ENCODE measurements at regions not wholly inside any gene's neighbourhood (a gene's known extent, or its start where the extent isn't known, plus 50 kb on each side); places are given as distances from the start of the nearest gene placed in this dataset.

GRCh38 chr16:76199681-76200220 lies 77.5 kb upstream of the CNTNAP4 start:
- intact Hi-C loops (cut with micrococcal nuclease): no loop called here
- no peak for TF ChIP-seq MYC (IDR thresholded peaks at IDR 0.05; ENCODE audit: low read depth, low read length)
- TF ChIP-seq JUN (IDR thresholded peaks at IDR 0.05; ENCODE audit: borderline replicate concordance, insufficient read depth, insufficient read length, low read depth): no peak
- TF ChIP-seq POLR2AphosphoS5 (IDR thresholded peaks at IDR 0.05; ENCODE audit: insufficient read depth, low read depth, low read length): no peak
- no peak for TF ChIP-seq GATA2 (IDR thresholded peaks at IDR 0.05; ENCODE audit: insufficient read depth, insufficient read length, low read depth, low read length)
- no peak for TF ChIP-seq POLR2A (IDR thresholded peaks at IDR 0.05; ENCODE audit: low read depth, low read length)
- no peak for TF ChIP-seq FOS (IDR thresholded peaks at IDR 0.05; ENCODE audit: borderline replicate concordance, insufficient read depth, low read length)
- no peak for TF ChIP-seq MAX (IDR thresholded peaks at IDR 0.05; ENCODE audit: insufficient read depth, insufficient read length)
- TF ChIP-seq CTCF (IDR thresholded peaks at IDR 0.05; ENCODE audit: extremely low read depth in 1 of 2, insufficient read depth in 1 of 2, low read depth in 1 of 2, low read length in 2 of 2): no peak
- no peak for TF ChIP-seq EZH2 (IDR thresholded peaks at IDR 0.05; ENCODE audit: borderline replicate concordance, low read depth, low read length, severe bottlenecking)
- Histone ChIP-seq H3K4me2 (ENCODE audit: insufficient read depth, low read length) (no peak overlapping the region), H3K4me3 (replicated peaks in 1 of 3; ENCODE audit: insufficient read depth in 1 of 3, low read depth in 1 of 3, low read length in 3 of 3) (no peak overlapping the region), H3K9ac (replicated peaks; ENCODE audit: extremely low read depth, insufficient read depth, low read length) (no peak overlapping the region), H3K9me1 (replicated peaks; ENCODE audit: control insufficient read depth, extremely low read depth, insufficient read depth, low read length) (no peaks in the 10 kb centered on the region), H3K27me3 (ENCODE audit: control insufficient read depth in 2 of 2, insufficient read depth in 2 of 2, low read length in 2 of 2) (no peaks in the 10 kb centered on the region), H3K9me3 (replicated peaks; ENCODE audit: control insufficient read depth, insufficient read depth, low read length) (no peaks in the 10 kb centered on the region), H3K36me3 (ENCODE audit: control insufficient read depth in 2 of 2, extremely low read depth in 1 of 2, insufficient read depth in 2 of 2, low read length in 2 of 2) (no peaks in the 10 kb centered on the region), H3K27ac (ENCODE audit: insufficient read depth, low read depth, low read length) (no peak overlapping the region), H3K4me1 (ENCODE audit: control insufficient read depth, extremely low read depth, insufficient read depth, low read length) (no peaks in the 10 kb centered on the region), H2AFZ (ENCODE audit: low read depth, low read length) (no peak overlapping the region), H3K79me2 (ENCODE audit: control insufficient read depth, insufficient read depth, low read length) (no peaks in the 10 kb centered on the region), H4K20me1 (replicated peaks; ENCODE audit: control insufficient read depth, extremely low read depth, insufficient read depth, low read length) (no peaks in the 10 kb centered on the region)
- CTCF ChIA-PET: no interaction called here
- POLR2A ChIA-PET: no interaction called here
- dilution Hi-C loops (cut with MboI; ENCODE audit: extremely low pct_ligation_motif_present, low sequenced_read_pairs): no loop called here
- BruUV-seq (replicated peaks): no TSS peak
- DNase-seq (ENCODE audit: low read depth, low spot score) (no peak), FAIRE-seq (no peak)

All from endothelial cell of umbilical vein (primary cell).